ENCODE measurements at regions not wholly inside any gene's neighbourhood (a gene's known extent, or its start where the extent isn't known, plus 50 kb on each side); places are given as distances from the start of the nearest gene placed in this dataset.

- Histone ChIP-seq H2BK120ac (replicated peaks; ENCODE audit: low read depth, low read length) (no peak overlapping the region), H4K20me1 (replicated peaks in 1 of 2; ENCODE audit: control insufficient read depth in 1 of 2, insufficient read depth in 2 of 2, low read length in 2 of 2) (no peaks in the 10 kb centered on the region), H2BK20ac (ENCODE audit: low read length) (no peak overlapping the region), H3K23me2 (ENCODE audit: low read depth, low read length) (no peaks in the 10 kb centered on the region), H2AK5ac (ENCODE audit: low read depth, low read length) (no peak overlapping the region), H3K14ac (ENCODE audit: insufficient read length) (no peak overlapping the region), H3K9me3 (ENCODE audit: insufficient read depth in 2 of 2, low read depth in 1 of 2, low read length in 1 of 2) (0 out of 4 replicates have a peak, but pooled peaks cover 0 to 3% of the 10 kb centered on the region in 2 experiments), H3K79me1 (ENCODE audit: low read depth, low read length) (no peaks in the 10 kb centered on the region), H2BK15ac (ENCODE audit: low read length) (no peak overlapping the region), H3K79me2 (ENCODE audit: control insufficient read depth in 1 of 2, insufficient read depth in 2 of 2, low read length in 2 of 2) (no peaks in the 10 kb centered on the region), H3K27me3 (replicated peaks in 1 of 4; ENCODE audit: control insufficient read depth in 3 of 4, extremely low read depth in 1 of 4, insufficient read depth in 3 of 4, low read length in 3 of 4) (no peaks in the 10 kb centered on the region), H2BK5ac (ENCODE audit: low read depth, low read length) (no peak overlapping the region), H3K56ac (replicated peaks; ENCODE audit: insufficient read length, low read depth, low read length) (no peak overlapping the region), H3K4ac (replicated peaks; ENCODE audit: insufficient read length, low read depth, low read length) (no peak overlapping the region), H2AFZ (ENCODE audit: low read length) (no peak overlapping the region), H3K36me3 (ENCODE audit: control insufficient read depth in 2 of 4, insufficient read depth in 4 of 4, low read length in 3 of 4) (no peaks in the 10 kb centered on the region), H3K4me2 (ENCODE audit: insufficient read depth in 1 of 2, low read depth in 2 of 2, low read length in 2 of 2) (no peak overlapping the region), H2BK12ac (ENCODE audit: low read depth, low read length) (no peak overlapping the region), H3K4me1 (replicated peaks in 1 of 4; ENCODE audit: control insufficient read depth in 3 of 4, insufficient read depth in 4 of 4, low read length in 3 of 4) (no peaks in the 10 kb centered on the region; a peak in 1 of 7 replicates), H3K23ac (ENCODE audit: insufficient read length) (no peak overlapping the region), H3K18ac (ENCODE audit: extremely low read depth, low read length) (no peak overlapping the region), H4K91ac (replicated peaks; ENCODE audit: insufficient read length, low read length) (no peak overlapping the region), H3K27ac (ENCODE audit: low read depth, low read length) (no peak overlapping the region), H3K9ac (replicated peaks in 1 of 4; ENCODE audit: extremely low read depth in 1 of 4, low read depth in 3 of 4, low read length in 3 of 4) (no peak overlapping the region), H3K4me3 (ENCODE audit: extremely low read depth in 1 of 4, insufficient read depth in 2 of 4, low read depth in 3 of 4, low read length in 4 of 4) (no peak overlapping the region), H4K8ac (ENCODE audit: extremely low read depth, insufficient read depth, low read length) (no peak overlapping the region), H4K5ac (ENCODE audit: insufficient read length, low read depth, low read length) (no peak overlapping the region)
- POLR2A ChIA-PET (ENCODE audit: partially characterized antibody) = no interaction called here
- CTCF ChIA-PET (ENCODE audit: partially characterized antibody) = no interaction called here
- TF ChIP-seq SUZ12 (IDR thresholded peaks at IDR 0.05; ENCODE audit: low read length) (no peak), RFX5 (IDR thresholded peaks at IDR 0.05; ENCODE audit: borderline replicate concordance, low read depth, low read length) (no peak), JUND (IDR thresholded peaks at IDR 0.05; ENCODE audit: low read length) (no peak), EGR1 (IDR thresholded peaks at IDR 0.05; ENCODE audit: borderline replicate concordance, low read depth, low read length) (no peak), RXRA (IDR thresholded peaks at IDR 0.05; ENCODE audit: insufficient read depth, low read depth, low read length) (no peak), CHD2 (IDR thresholded peaks at IDR 0.05; ENCODE audit: low read length) (no peak), JUN (IDR thresholded peaks at IDR 0.05; ENCODE audit: low read depth, low read length) (no peak), GTF2F1 (IDR thresholded peaks at IDR 0.05; ENCODE audit: borderline replicate concordance, low read depth, low read length) (no peak), BRCA1 (IDR thresholded peaks at IDR 0.05; ENCODE audit: low read depth, low read length) (no peak), TCF12 (IDR thresholded peaks at IDR 0.05; ENCODE audit: low read depth, low read length) (no peak), POLR2A (IDR thresholded peaks at IDR 0.05; ENCODE audit: control extremely low read depth in 1 of 2, low read depth in 2 of 2, low read length in 2 of 2) (no peak)
- TF ChIP-seq, protein P1, sequence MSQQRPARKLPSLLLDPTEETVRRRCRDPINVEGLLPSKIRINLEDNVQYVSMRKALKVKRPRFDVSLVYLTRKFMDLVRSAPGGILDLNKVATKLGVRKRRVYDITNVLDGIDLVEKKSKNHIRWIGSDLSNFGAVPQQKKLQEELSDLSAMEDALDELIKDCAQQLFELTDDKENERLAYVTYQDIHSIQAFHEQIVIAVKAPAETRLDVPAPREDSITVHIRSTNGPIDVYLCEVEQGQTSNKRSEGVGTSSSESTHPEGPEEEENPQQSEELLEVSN (IDR thresholded peaks at IDR 0.05) = no peak
- no peak for DNase-seq (ENCODE audit: low read depth in 1 of 2, low spot score in 2 of 2)
- FAIRE-seq = no peak
Observed at GRCh38 chr5:98663521-98663920, 109.9 kb upstream of the RGMB start.

All from H1 (cell line).